AG09309 (cell line): ENCODE measurements at regions not wholly inside any gene's neighbourhood (a gene's known extent, or its start where the extent isn't known, plus 50 kb on each side); places are given as distances from the start of the nearest gene placed in this dataset.

Experiments used
- DNase-seq: peaks from one replicate; pipeline ENCODE4 v3.0.0-alpha.2; 2010; ENCODE audit warnings: low read depth
- H3K4me3 ChIP-seq: 2 replicates; pipeline ENCODE4 v1.5.1; 2011; ENCODE audit warnings: mild to moderate bottlenecking, low read depth, low read length, moderate library complexity; ENCODE audit not compliant: control insufficient read depth
- TF ChIP-seq, protein P1 (sequence below): IDR thresholded peaks from 2 replicates; pipeline ENCODE4 v1.5.1; 2011; ENCODE audit warnings: mild to moderate bottlenecking, low read depth, low read length, inconsistent platforms; ENCODE audit not compliant: insufficient read depth, control insufficient read depth; ENCODE audit errors: missing control alignments

- TF ChIP-seq, protein P1, sequence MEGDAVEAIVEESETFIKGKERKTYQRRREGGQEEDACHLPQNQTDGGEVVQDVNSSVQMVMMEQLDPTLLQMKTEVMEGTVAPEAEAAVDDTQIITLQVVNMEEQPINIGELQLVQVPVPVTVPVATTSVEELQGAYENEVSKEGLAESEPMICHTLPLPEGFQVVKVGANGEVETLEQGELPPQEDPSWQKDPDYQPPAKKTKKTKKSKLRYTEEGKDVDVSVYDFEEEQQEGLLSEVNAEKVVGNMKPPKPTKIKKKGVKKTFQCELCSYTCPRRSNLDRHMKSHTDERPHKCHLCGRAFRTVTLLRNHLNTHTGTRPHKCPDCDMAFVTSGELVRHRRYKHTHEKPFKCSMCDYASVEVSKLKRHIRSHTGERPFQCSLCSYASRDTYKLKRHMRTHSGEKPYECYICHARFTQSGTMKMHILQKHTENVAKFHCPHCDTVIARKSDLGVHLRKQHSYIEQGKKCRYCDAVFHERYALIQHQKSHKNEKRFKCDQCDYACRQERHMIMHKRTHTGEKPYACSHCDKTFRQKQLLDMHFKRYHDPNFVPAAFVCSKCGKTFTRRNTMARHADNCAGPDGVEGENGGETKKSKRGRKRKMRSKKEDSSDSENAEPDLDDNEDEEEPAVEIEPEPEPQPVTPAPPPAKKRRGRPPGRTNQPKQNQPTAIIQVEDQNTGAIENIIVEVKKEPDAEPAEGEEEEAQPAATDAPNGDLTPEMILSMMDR: no peak
- no peak overlapping the region for H3K4me3 ChIP-seq
- DNase-seq: no peak
These were observed 325.0 kb upstream of the CFAP20DC start for GRCh38 chr3:59374818-59375211.

- TF ChIP-seq, protein P1: no peak
- no peak for DNase-seq
These were observed 324.4 kb upstream of the CFAP20DC start for GRCh38 chr3:59374091-59374817.

GRCh38 chr3:59372346-59372745, 322.5 kb upstream of the CFAP20DC start:
- no peak for DNase-seq
- no peak overlapping the region for H3K4me3 ChIP-seq
- TF ChIP-seq, protein P1: no peak

More at GRCh38 chr3:59374091-59374817, 324.4 kb upstream of the CFAP20DC start:
- no peak overlapping the region for H3K4me3 ChIP-seq

DNA sequence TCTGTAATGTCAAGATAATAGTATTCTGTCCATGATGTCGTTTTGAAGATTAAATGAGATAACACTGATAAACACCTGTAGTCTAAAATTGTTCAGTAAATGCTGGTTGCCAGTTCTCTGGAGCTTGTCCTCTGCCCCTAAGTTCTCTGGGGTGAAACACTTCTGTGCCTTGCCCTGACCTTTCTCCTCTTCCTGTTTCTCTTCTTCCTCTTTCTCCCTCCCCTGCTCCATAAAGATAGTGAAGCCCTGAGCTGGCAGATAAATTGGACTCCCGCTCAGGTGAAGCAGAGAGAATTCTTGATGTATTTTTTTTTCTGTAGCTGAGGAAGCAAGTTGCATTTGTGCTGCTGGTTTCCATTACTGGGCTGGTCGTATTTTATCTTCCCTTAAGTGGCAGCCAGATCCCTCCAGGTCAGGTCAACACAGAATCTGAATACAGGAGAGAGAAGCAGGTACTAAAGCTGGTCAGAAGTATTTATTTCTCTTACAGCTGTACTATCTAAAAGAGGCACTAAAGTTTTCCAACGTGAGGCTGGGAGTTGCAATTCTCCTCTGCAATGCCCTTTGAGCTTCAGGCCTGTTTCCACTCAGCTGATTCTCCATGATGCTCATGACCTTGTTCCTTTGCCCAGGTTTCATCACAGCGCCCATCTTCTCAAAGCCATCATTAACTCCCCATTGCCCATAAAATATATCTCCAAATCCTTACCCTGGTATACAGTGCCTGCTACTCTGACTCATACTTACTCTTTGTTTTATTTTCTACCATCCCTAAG, 319.3 kb upstream of the CFAP20DC start:
- TF ChIP-seq, protein P1: no peak
- H3K4me3 ChIP-seq: no peak overlapping the region
- no peak for DNase-seq

DNA sequence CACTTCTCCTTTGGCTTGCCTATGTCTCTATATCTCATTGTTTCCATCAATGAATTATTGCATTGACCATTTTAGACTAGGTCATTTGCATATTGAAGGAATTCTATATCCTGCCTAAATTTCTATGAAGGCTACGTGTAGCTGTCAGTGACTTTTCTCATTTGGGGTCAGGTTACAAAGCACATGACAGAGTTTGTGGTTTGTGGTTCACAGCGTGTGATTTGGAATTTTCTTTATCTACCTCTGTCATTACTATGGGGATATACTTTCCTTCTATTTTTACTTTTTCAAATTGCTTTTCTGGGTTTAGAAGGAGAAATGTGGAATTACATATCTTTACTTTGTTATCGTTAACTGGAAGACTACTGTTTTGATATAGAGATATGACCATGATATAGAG, 317.3 kb upstream of the CFAP20DC start:
- no peak for DNase-seq
- TF ChIP-seq, protein P1: no peak
- H3K4me3 ChIP-seq: no peak overlapping the region

- H3K4me3 ChIP-seq: no peak overlapping the region
- TF ChIP-seq, protein P1: no peak
- DNase-seq: no peak
These were observed 316.4 kb upstream of the CFAP20DC start for GRCh38 chr3:59366218-59366617.
